ENCODE measurements at regions not wholly inside any gene's neighbourhood (a gene's known extent, or its start where the extent isn't known, plus 50 kb on each side); places are given as distances from the start of the nearest gene placed in this dataset.

DNA sequence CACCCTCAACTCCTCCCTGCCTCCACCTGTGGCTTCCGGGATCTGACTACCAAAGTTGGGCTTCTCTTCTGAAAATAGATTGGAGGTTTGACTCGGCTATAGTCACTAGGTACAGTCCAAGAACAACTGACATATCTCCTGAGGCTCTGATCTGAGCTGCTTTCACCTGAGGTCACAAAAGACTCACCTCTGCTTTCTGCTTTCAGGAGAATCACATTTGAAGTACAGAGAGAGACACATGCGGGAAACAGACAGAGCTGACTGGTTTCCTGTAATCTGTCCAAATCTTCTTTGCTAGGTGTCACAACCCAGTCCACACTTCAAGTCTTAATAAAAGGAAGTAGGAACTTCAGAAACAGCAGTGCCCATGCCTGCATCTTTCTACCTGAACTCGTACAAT lies 245.4 kb upstream of the CHRM3 start:
- TF ChIP-seq, protein P1, sequence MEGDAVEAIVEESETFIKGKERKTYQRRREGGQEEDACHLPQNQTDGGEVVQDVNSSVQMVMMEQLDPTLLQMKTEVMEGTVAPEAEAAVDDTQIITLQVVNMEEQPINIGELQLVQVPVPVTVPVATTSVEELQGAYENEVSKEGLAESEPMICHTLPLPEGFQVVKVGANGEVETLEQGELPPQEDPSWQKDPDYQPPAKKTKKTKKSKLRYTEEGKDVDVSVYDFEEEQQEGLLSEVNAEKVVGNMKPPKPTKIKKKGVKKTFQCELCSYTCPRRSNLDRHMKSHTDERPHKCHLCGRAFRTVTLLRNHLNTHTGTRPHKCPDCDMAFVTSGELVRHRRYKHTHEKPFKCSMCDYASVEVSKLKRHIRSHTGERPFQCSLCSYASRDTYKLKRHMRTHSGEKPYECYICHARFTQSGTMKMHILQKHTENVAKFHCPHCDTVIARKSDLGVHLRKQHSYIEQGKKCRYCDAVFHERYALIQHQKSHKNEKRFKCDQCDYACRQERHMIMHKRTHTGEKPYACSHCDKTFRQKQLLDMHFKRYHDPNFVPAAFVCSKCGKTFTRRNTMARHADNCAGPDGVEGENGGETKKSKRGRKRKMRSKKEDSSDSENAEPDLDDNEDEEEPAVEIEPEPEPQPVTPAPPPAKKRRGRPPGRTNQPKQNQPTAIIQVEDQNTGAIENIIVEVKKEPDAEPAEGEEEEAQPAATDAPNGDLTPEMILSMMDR (IDR thresholded peaks at IDR 0.05; ENCODE audit: borderline replicate concordance, extremely low read depth, low read length, poor library complexity, severe bottlenecking), result no peak
- TF ChIP-seq EZH2 (IDR thresholded peaks at IDR 0.05; ENCODE audit: borderline replicate concordance, low read depth, low read length, severe bottlenecking), result no peak
- DNase-seq, result no peak
- H3K36me3 ChIP-seq (ENCODE audit: insufficient read depth, low read length), result no peaks in the 10 kb centered on the region
- H3K27me3 ChIP-seq (ENCODE audit: insufficient read depth, low read length, poor library complexity), result no peaks in the 10 kb centered on the region
- no peaks in the 10 kb centered on the region for H3K79me2 ChIP-seq (ENCODE audit: insufficient read depth, low read length)
- no peaks in the 10 kb centered on the region for H3K4me1 ChIP-seq (ENCODE audit: insufficient read depth, low read length)
- no peak for ATAC-seq (ENCODE audit: insufficient read depth, low read depth)
- H4K20me1 ChIP-seq (ENCODE audit: insufficient read depth, low read length), result no peaks in the 10 kb centered on the region
- no peak overlapping the region for H3K4me3 ChIP-seq (ENCODE audit: low read depth in 1 of 2, low read length in 2 of 2)
- H3K9me3 ChIP-seq (ENCODE audit: insufficient read depth, low read length, severe bottlenecking), result no peaks in the 10 kb centered on the region
- no peak overlapping the region for H2AFZ ChIP-seq (ENCODE audit: low read depth, low read length)
- H3K4me2 ChIP-seq (ENCODE audit: insufficient read depth, low read length), result no peak overlapping the region
- no peak overlapping the region for H3K27ac ChIP-seq (ENCODE audit: low read length)
- no peak overlapping the region for H3K9ac ChIP-seq (ENCODE audit: low read depth, low read length)

DNA sequence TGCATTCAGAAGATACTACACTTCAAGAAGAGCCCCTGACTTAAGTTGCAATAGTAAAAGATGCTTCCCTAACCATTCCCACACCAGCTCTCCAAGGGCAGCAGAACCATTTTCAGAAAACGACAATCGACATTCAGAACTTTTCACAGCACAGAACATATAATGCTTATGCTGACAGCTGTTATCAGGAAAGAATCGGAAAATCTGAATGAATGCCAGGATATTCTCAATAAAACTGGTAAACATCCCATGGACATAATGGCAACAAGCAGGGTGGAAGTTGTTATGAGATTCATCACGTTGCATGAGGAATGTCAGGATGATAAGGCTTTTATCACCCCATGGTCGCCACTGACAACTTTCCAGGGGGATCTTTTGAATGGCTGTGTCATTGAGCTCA lies 246.6 kb upstream of the CHRM3 start:
- Histone ChIP-seq H3K4me1 (ENCODE audit: insufficient read depth, low read length) (no peaks in the 10 kb centered on the region), H3K27me3 (ENCODE audit: insufficient read depth, low read length, poor library complexity) (no peaks in the 10 kb centered on the region), H3K9me3 (ENCODE audit: insufficient read depth, low read length, severe bottlenecking) (no peaks in the 10 kb centered on the region), H3K4me3 (ENCODE audit: low read depth in 1 of 2, low read length in 2 of 2) (no peak overlapping the region), H3K36me3 (ENCODE audit: insufficient read depth, low read length) (no peaks in the 10 kb centered on the region), H3K9ac (ENCODE audit: low read depth, low read length) (no peak overlapping the region), H2AFZ (ENCODE audit: low read depth, low read length) (no peak overlapping the region), H3K79me2 (ENCODE audit: insufficient read depth, low read length) (no peaks in the 10 kb centered on the region), H3K4me2 (ENCODE audit: insufficient read depth, low read length) (no peak overlapping the region), H4K20me1 (ENCODE audit: insufficient read depth, low read length) (no peaks in the 10 kb centered on the region), H3K27ac (ENCODE audit: low read length) (no peak overlapping the region)
- DNase-seq, result no peak
- ATAC-seq (ENCODE audit: insufficient read depth, low read depth), result no peak
- TF ChIP-seq, protein P1 (IDR thresholded peaks at IDR 0.05; ENCODE audit: borderline replicate concordance, extremely low read depth, low read length, poor library complexity, severe bottlenecking), result no peak
- no peak for TF ChIP-seq EZH2 (IDR thresholded peaks at IDR 0.05; ENCODE audit: borderline replicate concordance, low read depth, low read length, severe bottlenecking)

DNA sequence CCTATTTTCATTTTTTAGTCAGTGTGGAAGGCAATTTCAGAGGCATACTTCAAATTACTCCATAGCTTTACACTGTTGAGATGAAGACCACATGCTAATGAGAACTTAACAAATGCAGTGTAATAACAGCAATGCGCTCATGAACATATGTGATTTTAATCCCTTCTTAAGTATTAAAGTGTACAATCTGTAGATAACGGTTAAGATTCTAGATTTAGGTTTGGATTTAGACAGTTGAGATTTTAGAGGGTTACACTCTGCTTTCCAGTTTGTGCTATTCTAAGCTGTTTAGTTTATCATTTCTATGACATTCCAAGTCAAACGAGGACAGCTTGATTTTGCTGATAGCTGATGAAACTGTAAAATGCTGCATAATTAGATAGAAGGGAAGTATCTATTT lies 257.8 kb upstream of the CHRM3 start:
- no peaks in the 10 kb centered on the region for H3K36me3 ChIP-seq (ENCODE audit: insufficient read depth, low read length)
- H3K79me2 ChIP-seq (ENCODE audit: insufficient read depth, low read length), result no peaks in the 10 kb centered on the region
- no peak overlapping the region for H2AFZ ChIP-seq (ENCODE audit: low read depth, low read length)
- TF ChIP-seq EZH2 (IDR thresholded peaks at IDR 0.05; ENCODE audit: borderline replicate concordance, low read depth, low read length, severe bottlenecking), result no peak
- TF ChIP-seq, protein P1 (IDR thresholded peaks at IDR 0.05; ENCODE audit: borderline replicate concordance, extremely low read depth, low read length, poor library complexity, severe bottlenecking), result no peak
- H3K27me3 ChIP-seq (ENCODE audit: insufficient read depth, low read length, poor library complexity), result no peaks in the 10 kb centered on the region
- ATAC-seq (ENCODE audit: insufficient read depth, low read depth), result no peak
- H3K9me3 ChIP-seq (ENCODE audit: insufficient read depth, low read length, severe bottlenecking), result no peaks in the 10 kb centered on the region
- no peaks in the 10 kb centered on the region for H4K20me1 ChIP-seq (ENCODE audit: insufficient read depth, low read length)
- H3K4me1 ChIP-seq (ENCODE audit: insufficient read depth, low read length), result no peaks in the 10 kb centered on the region
- no peak for DNase-seq
- no peak overlapping the region for H3K9ac ChIP-seq (ENCODE audit: low read depth, low read length)
- no peak overlapping the region for H3K4me3 ChIP-seq (ENCODE audit: low read depth in 1 of 2, low read length in 2 of 2)
- no peak overlapping the region for H3K4me2 ChIP-seq (ENCODE audit: insufficient read depth, low read length)
- H3K27ac ChIP-seq (ENCODE audit: low read length), result no peak overlapping the region

DNA sequence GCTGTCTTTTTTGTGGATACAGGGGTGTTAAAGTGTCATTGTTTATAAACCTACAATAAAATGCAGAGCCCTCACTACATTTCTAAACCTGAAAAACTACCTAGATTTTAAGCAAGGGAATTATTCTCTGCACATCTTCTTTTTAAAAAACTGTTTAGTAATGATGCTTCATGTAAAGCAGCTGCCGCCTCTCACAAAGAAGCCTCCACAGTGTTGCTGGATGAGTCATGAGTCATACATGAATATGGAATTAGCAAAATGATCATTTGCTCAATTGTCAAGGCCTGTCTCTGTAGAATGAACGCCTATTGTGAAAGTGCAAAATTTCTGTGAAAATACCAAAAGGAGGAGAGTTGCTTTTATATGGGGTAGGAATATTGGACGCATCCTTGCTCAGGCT lies 259.5 kb upstream of the CHRM3 start:
- Histone ChIP-seq H4K20me1 (ENCODE audit: insufficient read depth, low read length) (no peaks in the 10 kb centered on the region), H3K79me2 (ENCODE audit: insufficient read depth, low read length) (no peaks in the 10 kb centered on the region), H3K27ac (ENCODE audit: low read length) (no peak overlapping the region), H3K9ac (ENCODE audit: low read depth, low read length) (no peak overlapping the region), H3K9me3 (ENCODE audit: insufficient read depth, low read length, severe bottlenecking) (no peaks in the 10 kb centered on the region), H3K4me3 (ENCODE audit: low read depth in 1 of 2, low read length in 2 of 2) (no peak overlapping the region), H3K36me3 (ENCODE audit: insufficient read depth, low read length) (no peaks in the 10 kb centered on the region), H3K4me2 (ENCODE audit: insufficient read depth, low read length) (no peak overlapping the region), H3K27me3 (ENCODE audit: insufficient read depth, low read length, poor library complexity) (no peaks in the 10 kb centered on the region), H2AFZ (ENCODE audit: low read depth, low read length) (no peak overlapping the region), H3K4me1 (ENCODE audit: insufficient read depth, low read length) (no peaks in the 10 kb centered on the region)
- DNase-seq (no peak), ATAC-seq (ENCODE audit: insufficient read depth, low read depth) (no peak)
- no peak for TF ChIP-seq EZH2 (IDR thresholded peaks at IDR 0.05; ENCODE audit: borderline replicate concordance, low read depth, low read length, severe bottlenecking)
- TF ChIP-seq, protein P1 (IDR thresholded peaks at IDR 0.05; ENCODE audit: borderline replicate concordance, extremely low read depth, low read length, poor library complexity, severe bottlenecking), result no peak

Data from DND-41 (cell line).